Activated naive CD4-positive, alpha-beta T cell treated with anti-CD3 and anti-CD28 coated beads, Interleukin-2, amount 50 U/mL, for 24 hours (primary cell): ENCODE measurements at regions not wholly inside any gene's neighbourhood (a gene's known extent, or its start where the extent isn't known, plus 50 kb on each side); places are given as distances from the start of the nearest gene placed in this dataset.

Experiments used
- H3K27ac Mint-ChIP-seq: one replicate; pipeline ENCODE4 v1.8.0; 2021; ENCODE audit warnings: mild to moderate bottlenecking, mixed read lengths
- H3K27me3 Mint-ChIP-seq: one replicate; pipeline ENCODE4 v1.8.0; 2021; ENCODE audit warnings: mixed read lengths
- H3K36me3 Mint-ChIP-seq: one replicate; pipeline ENCODE4 v1.8.0; 2021; ENCODE audit warnings: mixed read lengths
- H3K4me1 Mint-ChIP-seq: one replicate; pipeline ENCODE4 v1.8.0; 2021; ENCODE audit warnings: mixed read lengths
- H3K4me3 Mint-ChIP-seq: one replicate; pipeline ENCODE4 v1.8.0; 2021; ENCODE audit warnings: mild to moderate bottlenecking, mixed read lengths
- H3K9me3 Mint-ChIP-seq: one replicate; pipeline ENCODE4 v1.8.0; 2021; ENCODE audit warnings: mixed read lengths

DNA sequence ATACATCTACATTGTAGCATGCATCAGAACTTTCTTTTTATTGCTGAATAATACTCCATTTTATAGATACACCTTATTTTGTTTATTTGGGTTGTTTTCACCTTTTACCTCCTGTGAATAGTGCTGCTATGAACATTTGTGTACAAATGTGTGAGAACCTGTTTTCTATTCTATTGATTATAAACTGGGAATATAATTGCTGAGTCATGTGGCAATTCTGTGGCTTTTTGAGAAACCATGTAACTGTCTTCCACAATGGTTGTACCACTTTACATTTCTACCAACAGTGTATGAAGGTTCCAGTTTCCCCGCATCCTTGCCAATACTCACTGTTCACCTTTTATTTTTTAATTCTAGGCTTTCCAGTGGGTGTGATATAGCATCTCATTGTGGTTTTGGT lies 138.6 kb upstream of the MBL2 start:
- Mint-ChIP-seq H3K4me1 (no peaks in the 10 kb centered on the region), H3K9me3 (no peaks in the 10 kb centered on the region), H3K36me3 (no peaks in the 10 kb centered on the region), H3K4me3 (no peak overlapping the region), H3K27ac (no peak overlapping the region), H3K27me3 (no peaks in the 10 kb centered on the region)

DNA sequence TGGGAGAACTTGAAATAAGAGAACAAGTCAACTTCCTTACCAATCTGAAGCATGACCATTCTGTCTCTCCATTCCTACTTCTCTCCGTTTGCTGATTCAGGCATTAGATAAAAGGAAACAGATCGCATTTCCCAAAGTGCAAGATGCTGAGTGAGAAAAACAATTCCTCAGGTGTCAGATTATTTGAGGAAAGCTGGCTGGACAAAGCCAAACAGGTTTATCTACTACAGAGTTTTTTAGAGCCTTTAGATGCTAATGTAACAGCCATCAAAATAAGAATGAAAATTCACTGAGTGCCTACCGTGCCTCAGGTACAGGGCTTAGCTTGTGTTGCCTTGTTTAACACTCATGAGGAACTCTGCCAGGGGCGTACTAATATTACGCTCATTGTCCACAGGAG lies 135.9 kb upstream of the MBL2 start:
- Mint-ChIP-seq H3K36me3 (no peaks in the 10 kb centered on the region), H3K27me3 (no peaks in the 10 kb centered on the region), H3K4me1 (no peaks in the 10 kb centered on the region), H3K27ac (no peak overlapping the region), H3K9me3 (no peaks in the 10 kb centered on the region), H3K4me3 (no peak overlapping the region)

GRCh38 chr10:52906046-52906445 lies 133.5 kb upstream of the MBL2 start:
- H3K27me3 Mint-ChIP-seq: no peaks in the 10 kb centered on the region
- no peaks in the 10 kb centered on the region for H3K9me3 Mint-ChIP-seq
- H3K4me3 Mint-ChIP-seq: no peak overlapping the region
- H3K4me1 Mint-ChIP-seq: no peaks in the 10 kb centered on the region
- no peak overlapping the region for H3K27ac Mint-ChIP-seq
- H3K36me3 Mint-ChIP-seq: no peaks in the 10 kb centered on the region

DNA sequence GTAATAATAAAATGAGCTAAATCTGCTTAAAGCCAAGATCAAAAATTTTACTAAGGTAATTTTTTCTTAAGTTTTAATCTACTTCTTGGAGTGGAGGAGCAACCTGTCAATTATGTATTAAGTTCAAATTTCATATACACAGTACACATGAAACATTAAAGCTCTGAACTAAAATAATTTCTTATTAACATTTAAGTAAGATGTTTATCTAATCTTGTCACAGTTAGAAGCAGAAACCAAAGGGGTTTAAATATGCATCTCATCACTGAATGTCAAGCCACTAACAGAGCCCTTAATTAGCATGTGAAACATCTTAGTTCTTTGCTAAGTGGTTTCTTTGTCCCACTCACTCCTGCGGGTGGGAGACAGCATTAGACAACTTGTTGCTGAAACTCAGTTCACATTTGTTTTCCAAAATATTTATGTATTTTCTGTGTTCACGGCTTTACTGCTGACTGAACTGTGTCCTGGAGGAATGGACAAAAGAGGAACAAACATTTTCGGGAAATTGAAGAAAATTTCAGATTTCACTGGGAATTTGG lies 130.9 kb upstream of the MBL2 start:
- Mint-ChIP-seq H3K27ac (no peak overlapping the region), H3K36me3 (no peaks in the 10 kb centered on the region), H3K27me3 (no peaks in the 10 kb centered on the region), H3K9me3 (no peaks in the 10 kb centered on the region), H3K4me1 (no peaks in the 10 kb centered on the region), H3K4me3 (no peak overlapping the region)

GRCh38 chr10:52900593-52900992 lies 128.0 kb upstream of the MBL2 start:
- Mint-ChIP-seq H3K9me3 (no peaks in the 10 kb centered on the region), H3K4me3 (no peak overlapping the region), H3K27ac (no peak overlapping the region), H3K27me3 (no peaks in the 10 kb centered on the region), H3K36me3 (no peaks in the 10 kb centered on the region), H3K4me1 (no peaks in the 10 kb centered on the region)

- Mint-ChIP-seq H3K27ac (no peak overlapping the region), H3K4me3 (no peak overlapping the region), H3K9me3 (no peaks in the 10 kb centered on the region), H3K4me1 (no peaks in the 10 kb centered on the region), H3K27me3 (no peaks in the 10 kb centered on the region), H3K36me3 (no peaks in the 10 kb centered on the region)
These were observed 124.6 kb upstream of the MBL2 start for GRCh38 chr10:52897162-52897561.

DNA sequence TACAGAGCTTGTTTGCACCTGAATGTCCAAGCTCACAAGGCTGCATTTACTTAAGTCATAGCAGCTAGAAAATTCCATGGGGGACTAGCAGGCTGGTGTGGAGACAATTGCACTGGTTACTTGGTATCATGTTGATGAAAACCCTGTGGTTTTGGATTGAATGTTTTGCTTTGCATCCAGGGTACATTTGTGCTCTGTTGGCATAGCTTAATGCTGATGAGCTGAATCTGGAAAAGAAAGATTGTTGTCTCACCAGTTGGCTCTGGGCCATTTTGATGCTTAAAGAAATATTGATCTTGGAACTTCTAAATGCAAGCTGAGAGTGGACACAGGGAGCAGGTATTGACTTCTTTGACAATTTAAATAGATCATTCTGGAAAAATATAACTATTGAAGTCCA lies 122.5 kb upstream of the MBL2 start:
- H3K9me3 Mint-ChIP-seq: no peaks in the 10 kb centered on the region
- no peaks in the 10 kb centered on the region for H3K4me1 Mint-ChIP-seq
- H3K27me3 Mint-ChIP-seq: no peaks in the 10 kb centered on the region
- no peak overlapping the region for H3K27ac Mint-ChIP-seq
- H3K36me3 Mint-ChIP-seq: no peaks in the 10 kb centered on the region
- H3K4me3 Mint-ChIP-seq: no peak overlapping the region

DNA sequence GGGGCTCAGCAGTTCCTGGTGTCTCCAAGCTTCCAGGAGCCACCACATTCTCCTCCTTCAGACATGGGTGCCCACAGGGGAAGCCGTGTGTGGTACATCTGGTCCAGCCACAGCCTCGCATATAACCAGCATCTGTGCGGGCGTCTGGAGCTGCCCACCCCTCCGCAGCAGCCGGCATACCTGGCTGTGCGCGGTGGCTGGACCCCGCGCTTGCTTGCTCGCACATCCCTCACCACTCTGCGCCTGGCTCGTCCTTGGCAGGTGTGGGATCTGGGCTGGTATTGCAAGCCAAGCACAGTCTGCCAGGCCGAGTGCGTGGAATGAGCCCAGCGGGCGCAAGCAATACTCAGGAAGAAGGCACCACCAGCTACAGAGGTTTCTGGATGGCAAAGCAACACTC lies 117.7 kb upstream of the MBL2 start:
- Mint-ChIP-seq H3K27me3 (no peaks in the 10 kb centered on the region), H3K9me3 (no peaks in the 10 kb centered on the region), H3K36me3 (no peaks in the 10 kb centered on the region), H3K27ac (no peak overlapping the region), H3K4me3 (no peak overlapping the region), H3K4me1 (no peaks in the 10 kb centered on the region)

- H3K36me3 Mint-ChIP-seq: no peaks in the 10 kb centered on the region
- no peaks in the 10 kb centered on the region for H3K27me3 Mint-ChIP-seq
- H3K27ac Mint-ChIP-seq: no peak overlapping the region
- no peaks in the 10 kb centered on the region for H3K4me1 Mint-ChIP-seq
- no peaks in the 10 kb centered on the region for H3K9me3 Mint-ChIP-seq
- H3K4me3 Mint-ChIP-seq: no peak overlapping the region
These were observed 117.0 kb upstream of the MBL2 start for GRCh38 chr10:52889611-52890010.

DNA sequence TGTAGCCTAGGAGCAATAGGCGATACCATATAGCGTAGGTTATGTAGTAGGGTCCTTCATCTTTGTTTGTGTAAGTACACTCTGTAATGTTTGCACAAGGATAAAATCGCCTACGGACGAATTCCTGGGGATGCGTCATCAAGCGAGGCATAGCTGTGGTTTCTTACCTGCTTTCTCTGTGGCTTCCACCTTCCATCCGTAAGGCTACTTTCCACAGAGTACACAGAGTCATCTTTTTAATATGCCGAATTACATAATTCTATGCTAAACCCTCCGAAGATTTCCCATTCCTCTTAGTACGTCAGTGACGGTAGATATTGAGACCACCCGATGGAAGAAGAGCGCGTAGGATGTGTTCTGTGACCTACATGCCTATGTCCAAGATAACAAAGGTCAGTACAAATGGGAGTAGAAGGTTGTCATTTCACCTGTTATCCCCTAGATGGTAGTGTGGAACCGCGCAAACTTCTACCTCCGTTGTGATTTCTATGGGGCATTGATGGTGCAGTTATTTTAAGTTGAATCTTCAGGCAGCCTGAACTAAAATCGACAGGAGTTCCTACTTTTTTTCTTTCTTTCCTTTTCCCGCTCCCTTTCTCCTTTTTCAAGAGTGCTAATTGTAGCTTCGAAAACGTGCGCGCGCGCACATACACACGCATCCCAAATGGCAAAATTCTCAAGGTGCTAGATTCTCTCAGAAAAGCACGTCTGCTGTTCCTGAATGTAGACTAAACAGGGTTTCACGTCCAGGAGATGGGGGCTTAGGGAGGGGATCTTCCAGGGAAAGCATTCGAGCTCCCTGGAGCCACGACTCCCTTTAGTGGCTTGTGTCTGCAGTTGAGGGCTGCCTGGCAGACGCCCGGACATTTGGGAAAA lies 111.7 kb upstream of the MBL2 start:
- no peak overlapping the region for H3K27ac Mint-ChIP-seq
- H3K4me1 Mint-ChIP-seq: no peaks in the 10 kb centered on the region
- H3K36me3 Mint-ChIP-seq: no peaks in the 10 kb centered on the region
- no peaks in the 10 kb centered on the region for H3K9me3 Mint-ChIP-seq
- no peaks in the 10 kb centered on the region for H3K27me3 Mint-ChIP-seq
- H3K4me3 Mint-ChIP-seq: no peak overlapping the region

DNA sequence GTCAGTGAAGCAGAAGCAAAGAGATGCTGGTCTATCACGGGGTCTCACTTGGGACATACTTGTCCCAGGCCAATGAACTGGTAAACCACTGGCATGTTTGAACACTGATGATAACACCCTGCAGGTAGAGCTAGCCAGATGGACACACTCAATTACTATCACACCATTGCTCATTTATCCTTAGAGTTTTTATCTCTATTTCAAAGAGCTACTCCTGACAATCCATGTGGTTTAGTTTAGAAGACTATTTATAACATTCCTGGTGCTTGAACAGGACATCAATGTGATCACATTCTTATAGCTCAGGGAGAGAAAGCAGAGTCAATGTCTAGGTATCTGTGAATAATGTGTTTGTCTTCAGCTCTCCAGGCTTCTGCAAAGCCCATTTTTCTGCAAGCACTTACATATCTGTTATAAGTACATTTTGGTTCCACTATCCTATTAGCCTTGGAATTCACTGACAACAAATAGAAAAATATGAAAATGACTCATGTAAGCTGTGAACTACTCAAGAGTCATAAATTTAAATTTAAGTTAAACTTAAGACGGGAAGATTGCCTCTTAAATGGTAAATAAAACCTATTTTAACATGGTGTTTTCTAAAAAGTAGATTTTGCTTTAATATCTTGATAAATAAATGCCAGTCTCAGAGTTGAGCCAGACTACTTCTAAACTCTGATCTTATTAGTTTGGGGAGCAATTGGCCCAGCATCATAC lies 106.7 kb upstream of the MBL2 start:
- Mint-ChIP-seq H3K4me3 (no peak overlapping the region), H3K9me3 (no peaks in the 10 kb centered on the region), H3K27me3 (no peaks in the 10 kb centered on the region), H3K4me1 (no peaks in the 10 kb centered on the region), H3K27ac (no peak overlapping the region), H3K36me3 (no peaks in the 10 kb centered on the region)

- Mint-ChIP-seq H3K27ac (no peak overlapping the region), H3K36me3 (no peaks in the 10 kb centered on the region), H3K27me3 (no peaks in the 10 kb centered on the region), H3K4me1 (no peaks in the 10 kb centered on the region), H3K4me3 (no peak overlapping the region), H3K9me3 (no peaks in the 10 kb centered on the region)
These were observed 104.9 kb upstream of the MBL2 start for GRCh38 chr10:52877451-52877850.

DNA sequence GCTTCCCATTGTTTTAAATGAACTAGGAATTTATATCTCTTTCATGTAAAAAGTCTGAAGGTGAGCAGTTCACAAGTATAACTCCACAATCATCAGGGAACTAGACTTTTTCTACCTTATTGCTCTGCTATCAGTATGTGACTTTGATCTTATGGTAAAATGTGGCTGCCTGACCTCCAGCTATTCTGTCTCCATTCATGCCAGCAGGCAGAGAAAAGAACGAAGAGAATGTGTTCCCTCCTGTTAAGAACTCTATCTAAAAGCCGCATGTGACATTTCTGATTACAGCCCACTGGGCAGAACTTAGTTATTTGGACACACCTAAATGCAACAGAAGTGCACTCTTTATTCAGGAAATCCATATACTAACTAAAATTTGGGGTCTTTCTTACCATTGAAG lies 102.8 kb upstream of the MBL2 start:
- H3K4me3 Mint-ChIP-seq: no peak overlapping the region
- peaks cover 1% of the 10 kb centered on the region for H3K9me3 Mint-ChIP-seq
- no peaks in the 10 kb centered on the region for H3K27me3 Mint-ChIP-seq
- H3K27ac Mint-ChIP-seq: no peak overlapping the region
- no peaks in the 10 kb centered on the region for H3K4me1 Mint-ChIP-seq
- H3K36me3 Mint-ChIP-seq: no peaks in the 10 kb centered on the region

DNA sequence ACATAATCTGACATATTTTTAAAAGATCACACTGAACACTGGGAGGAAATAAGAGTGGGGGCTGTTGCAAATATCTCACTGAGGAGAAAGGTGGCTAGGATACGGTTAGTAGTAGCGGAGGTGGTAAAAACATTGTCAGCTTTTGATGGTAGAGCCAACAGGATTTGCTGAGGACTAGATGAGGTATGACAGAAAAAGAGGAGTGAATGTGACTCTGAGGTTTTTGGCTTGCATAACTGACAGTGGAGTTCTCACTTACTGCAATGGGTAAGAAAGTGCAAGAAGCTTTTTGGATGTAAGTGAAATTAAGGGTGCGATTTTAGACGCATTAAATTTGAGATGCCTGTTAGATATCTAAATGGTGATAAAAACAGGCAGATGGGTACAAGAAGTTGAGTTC lies 102.0 kb upstream of the MBL2 start:
- H3K9me3 Mint-ChIP-seq: peaks cover 9% of the 10 kb centered on the region
- no peaks in the 10 kb centered on the region for H3K27me3 Mint-ChIP-seq
- no peaks in the 10 kb centered on the region for H3K4me1 Mint-ChIP-seq
- no peak overlapping the region for H3K4me3 Mint-ChIP-seq
- H3K36me3 Mint-ChIP-seq: no peaks in the 10 kb centered on the region
- H3K27ac Mint-ChIP-seq: no peak overlapping the region

DNA sequence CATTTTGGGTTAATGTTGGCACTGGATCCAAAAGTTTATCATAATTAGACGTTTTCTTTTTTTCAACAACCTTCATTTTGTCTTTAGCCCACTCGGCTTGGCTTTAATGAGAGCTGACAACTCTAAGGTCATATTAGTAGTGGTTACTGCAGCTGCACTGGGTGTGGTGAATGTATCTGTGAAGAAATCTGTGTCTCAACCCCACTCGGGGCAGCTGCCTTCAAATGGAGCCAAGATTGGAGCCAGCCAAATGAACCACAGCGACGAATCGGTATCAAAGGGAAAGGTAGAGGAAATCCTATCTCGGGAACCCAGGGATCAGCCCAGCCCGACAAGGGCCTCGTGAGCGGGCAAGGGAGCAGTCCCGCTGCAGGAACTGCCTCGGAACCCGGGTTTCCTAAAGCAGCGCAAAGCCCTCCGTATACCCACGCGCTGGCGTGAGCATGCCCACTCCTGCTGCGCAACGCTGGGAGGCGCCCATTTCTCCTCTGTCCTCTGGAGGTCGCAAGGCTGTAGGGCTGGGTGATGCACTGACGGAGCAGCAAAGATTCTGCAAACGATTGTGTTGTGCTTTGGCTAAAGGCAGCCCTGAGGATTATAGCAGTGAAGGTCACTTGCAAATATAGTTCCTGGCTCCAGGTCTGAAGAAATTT lies 98.7 kb upstream of the MBL2 start:
- Mint-ChIP-seq H3K27me3 (no peaks in the 10 kb centered on the region), H3K4me3 (no peak overlapping the region), H3K9me3 (peaks cover 10% of the 10 kb centered on the region), H3K4me1 (no peaks in the 10 kb centered on the region), H3K27ac (no peak overlapping the region), H3K36me3 (no peaks in the 10 kb centered on the region)

DNA sequence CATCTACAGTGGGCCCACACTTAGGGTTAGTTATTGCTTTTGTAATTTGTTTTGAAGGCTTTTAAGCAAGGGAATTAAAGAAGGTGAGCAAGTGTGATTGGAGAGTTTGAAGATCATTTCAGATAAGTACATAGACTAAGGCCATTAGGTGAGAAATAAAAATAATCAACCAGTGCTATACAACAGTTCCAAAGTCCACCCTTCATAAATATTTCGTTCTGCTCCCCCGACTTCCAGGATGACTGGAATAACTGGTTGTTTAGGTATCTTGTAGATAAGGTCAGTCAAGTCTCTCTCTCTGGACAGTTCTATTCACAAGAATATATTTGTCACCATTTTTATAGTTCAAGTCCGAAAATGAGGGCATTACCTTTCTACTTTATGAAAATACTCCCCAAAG lies 98.0 kb upstream of the MBL2 start:
- Mint-ChIP-seq H3K27ac (no peak overlapping the region), H3K4me1 (no peaks in the 10 kb centered on the region), H3K9me3 (peaks cover 10% of the 10 kb centered on the region), H3K27me3 (no peaks in the 10 kb centered on the region), H3K36me3 (no peaks in the 10 kb centered on the region), H3K4me3 (no peak overlapping the region)
